ENCODE measurements at regions not wholly inside any gene's neighbourhood (a gene's known extent, or its start where the extent isn't known, plus 50 kb on each side); places are given as distances from the start of the nearest gene placed in this dataset.

- DNase-seq: no peak
These were observed 508.6 kb downstream of the PTPRU start for GRCh38 chr1:29744684-29745490.

- no peak for DNase-seq
These were observed 507.6 kb downstream of the PTPRU start for GRCh38 chr1:29743931-29744330.

DNA sequence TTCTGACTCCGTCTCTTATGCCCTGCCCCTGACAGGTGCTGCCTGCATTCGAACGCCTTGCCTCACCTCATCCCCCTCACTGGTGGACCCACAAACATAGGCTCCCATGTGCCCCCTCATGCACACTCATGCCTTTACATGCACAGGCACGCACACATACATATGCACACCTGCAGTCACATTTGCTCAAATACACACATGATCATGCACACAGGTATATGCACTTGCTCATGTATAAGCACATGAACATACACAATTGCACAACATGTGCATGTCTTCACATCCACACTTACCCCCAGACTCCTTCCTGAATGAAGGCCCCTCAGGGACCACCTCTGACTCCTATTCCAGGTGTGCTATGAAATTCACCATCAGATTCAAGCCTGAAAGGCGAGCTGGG is 506.9 kb downstream of the PTPRU start:
- DNase-seq: no peak

GRCh38 chr1:29739176-29739575 is 502.9 kb downstream of the PTPRU start:
- DNase-seq: no peak

DNA sequence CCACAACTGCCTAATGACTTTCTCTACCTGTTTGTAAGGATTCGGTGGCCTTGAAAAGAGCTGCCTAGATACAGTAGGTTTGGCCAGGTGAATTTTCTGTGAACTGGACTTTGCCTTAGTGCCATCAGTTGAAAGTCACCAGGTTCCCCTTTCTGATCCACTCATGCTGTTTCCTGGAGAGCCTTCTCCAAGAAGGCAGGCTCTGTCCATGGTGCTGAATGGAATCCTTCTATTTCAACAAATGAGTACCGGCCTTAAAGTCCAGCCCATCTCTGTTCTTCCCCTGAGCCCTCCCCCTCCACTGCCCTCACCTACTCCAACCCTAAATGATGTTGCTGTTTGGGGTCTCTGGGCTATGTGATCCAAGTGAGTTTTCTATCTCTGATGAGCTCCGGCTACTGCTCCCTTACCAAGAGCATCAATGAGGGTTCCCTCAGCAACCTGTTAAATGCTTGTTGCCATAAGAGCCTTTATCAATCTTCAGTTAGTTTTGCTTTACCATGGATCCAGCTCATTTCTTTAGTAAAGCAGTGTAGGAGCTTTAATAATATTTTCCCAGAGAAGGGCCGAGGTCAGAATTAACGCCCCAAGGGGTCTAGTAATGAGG is 500.4 kb downstream of the PTPRU start:
- DNase-seq: no peak

GRCh38 chr1:29732453-29732852 is 496.1 kb downstream of the PTPRU start:
- DNase-seq: no peak

DNA sequence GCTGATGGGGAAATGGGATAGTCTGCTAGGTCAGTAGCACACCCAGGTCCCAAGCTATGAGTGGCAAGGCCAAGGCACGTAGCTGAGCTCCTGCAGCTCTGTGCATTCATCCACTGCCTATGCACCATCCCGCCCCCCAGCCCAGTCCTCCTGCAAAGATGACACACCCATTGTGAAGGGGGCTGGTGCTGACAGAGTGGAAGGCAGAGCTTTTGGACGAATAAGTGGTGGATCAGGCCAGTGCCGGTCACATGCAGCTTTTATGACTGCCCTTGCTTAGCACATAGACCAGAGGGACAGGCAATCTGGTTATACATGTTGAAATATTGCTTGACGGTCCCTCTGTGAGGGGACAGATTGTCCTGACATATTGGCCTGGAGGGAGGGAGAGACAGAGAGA is 494.3 kb downstream of the PTPRU start:
- no peak for DNase-seq

DNA sequence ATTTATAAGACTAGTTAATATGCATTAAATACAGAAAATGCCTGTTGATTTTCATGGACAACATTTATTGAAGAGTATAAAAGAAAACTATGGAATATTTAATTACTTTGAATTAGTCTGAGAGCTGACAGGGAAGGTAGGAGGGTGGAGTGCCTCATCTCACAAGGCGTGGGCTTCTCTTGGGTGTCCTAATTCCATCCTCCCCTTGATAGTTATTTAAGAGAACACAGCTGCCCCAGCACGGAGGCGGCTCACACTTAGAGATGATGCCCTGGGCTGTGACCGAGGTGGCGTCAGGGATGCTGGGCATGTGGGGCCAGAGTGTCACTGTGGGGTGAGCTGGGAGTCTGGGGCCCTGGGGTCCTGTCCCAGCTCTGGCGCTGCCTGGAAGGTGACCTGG is 493.0 kb downstream of the PTPRU start:
- no peak for DNase-seq

- no peak for DNase-seq
These were observed 492.4 kb downstream of the PTPRU start for GRCh38 chr1:29728703-29729102.

- no peak for DNase-seq
These were observed 488.9 kb downstream of the PTPRU start for GRCh38 chr1:29725262-29725661.

GRCh38 chr1:29722598-29722997 is 486.3 kb downstream of the PTPRU start:
- no peak for DNase-seq

GRCh38 chr1:29719253-29719652 is 482.9 kb downstream of the PTPRU start:
- no peak for DNase-seq

GRCh38 chr1:29718791-29719190 is 482.5 kb downstream of the PTPRU start:
- DNase-seq: no peak

- DNase-seq: no peak
These were observed 480.0 kb downstream of the PTPRU start for GRCh38 chr1:29716306-29716705.

DNA sequence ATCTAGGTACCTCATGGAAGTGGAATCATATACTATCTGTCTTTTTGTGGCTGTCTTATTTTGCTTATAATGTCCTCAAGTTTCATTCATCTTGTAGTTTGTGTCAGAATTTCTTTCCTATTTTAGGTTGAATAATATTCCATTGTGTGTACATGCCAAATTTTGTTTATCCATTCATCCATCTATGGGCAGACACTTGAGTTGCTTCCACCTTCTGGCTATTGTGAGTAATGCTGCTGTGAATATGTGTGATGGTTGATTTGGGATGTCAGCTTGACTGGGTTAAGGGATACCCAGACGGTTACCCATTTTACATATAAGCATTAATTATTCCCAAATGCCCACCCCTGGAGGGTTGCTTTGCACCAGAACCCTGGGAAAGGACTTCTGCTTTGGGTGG is 477.5 kb downstream of the PTPRU start:
- no peak for DNase-seq

DNA sequence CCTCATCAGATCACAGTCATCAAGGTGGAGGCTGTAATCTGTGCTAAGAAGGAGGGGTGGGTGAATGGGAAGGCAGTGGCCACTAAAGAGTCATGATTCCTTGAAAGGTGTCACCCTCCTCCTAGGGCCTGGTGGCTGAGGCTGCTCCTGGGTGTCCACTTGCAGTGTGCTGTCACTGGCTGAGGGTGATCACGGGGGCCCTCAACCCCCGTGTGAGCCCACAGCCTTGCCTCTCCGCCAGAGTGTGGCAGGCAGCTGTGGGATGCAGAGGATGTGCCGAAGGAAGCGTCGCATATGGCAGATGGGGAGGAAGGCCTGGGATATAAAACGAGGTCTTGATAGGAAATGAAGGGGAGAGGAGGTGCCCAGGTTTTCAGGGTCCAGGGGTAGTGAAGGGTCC is 476.5 kb downstream of the PTPRU start:
- DNase-seq: no peak

DNA sequence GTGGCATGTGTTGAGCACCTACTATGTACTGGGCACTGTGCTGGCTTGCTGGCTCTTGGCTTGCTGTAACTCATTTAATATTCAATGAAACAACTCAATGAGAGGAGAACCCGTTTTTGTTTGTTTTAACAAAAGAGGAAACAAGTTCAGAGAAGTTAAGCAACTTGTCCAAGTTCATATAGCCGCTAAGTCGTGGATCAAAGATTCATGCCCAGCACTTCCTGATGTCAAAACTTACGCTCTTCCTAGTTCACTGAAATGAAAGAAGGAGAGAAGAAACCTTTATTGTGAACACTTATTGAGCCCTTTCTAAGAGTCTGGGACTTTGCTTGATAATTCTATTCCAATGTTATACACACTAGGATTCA is 475.9 kb downstream of the PTPRU start:
- DNase-seq: no peak

- no peak for DNase-seq
These were observed 475.4 kb downstream of the PTPRU start for GRCh38 chr1:29711582-29712283.

- DNase-seq: no peak
These were observed 473.5 kb downstream of the PTPRU start for GRCh38 chr1:29709704-29710280.

DNA sequence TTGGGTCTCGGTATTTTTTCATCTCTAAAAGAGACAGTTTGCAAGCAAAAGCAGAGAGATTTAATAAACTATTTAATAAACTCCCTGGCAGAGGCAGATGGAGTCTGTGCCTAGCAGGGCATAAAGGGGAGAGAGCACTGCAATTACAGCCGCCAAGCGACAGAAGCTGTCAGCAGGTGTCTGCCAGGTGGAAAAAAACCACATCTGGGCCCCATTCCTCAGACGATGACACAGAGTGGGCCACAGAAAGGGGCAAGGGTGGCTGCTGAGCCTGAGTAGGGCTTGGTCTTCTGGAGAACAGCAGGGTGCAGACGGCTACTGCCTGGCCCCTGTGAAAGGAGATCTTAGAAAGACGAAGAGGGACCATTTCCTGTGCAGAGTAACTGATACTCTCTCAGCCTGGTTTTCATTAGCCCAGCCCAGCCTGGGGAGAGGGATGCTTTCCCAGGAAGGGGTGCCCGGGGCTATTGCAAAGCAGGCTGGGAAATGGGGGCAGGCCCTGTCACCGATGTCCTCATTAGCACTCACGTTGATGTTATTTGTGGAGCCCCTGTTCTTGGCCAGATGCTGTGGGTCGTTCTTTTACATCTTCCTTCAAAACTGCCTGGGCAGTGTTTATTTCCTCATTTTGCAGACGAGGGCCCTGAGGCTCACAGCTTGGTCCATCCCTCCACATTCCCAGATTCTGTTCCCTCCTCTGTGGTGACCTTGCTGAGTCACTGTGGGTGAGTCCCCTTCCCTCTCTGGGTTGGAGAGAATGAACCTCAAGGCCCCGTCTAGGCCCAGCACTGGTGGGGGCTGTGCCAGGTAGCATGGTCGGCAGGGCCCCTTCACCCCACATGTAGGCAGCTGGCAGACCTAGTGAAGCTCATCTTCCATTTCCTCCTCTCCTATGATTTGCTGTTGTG is 472.7 kb downstream of the PTPRU start:
- no peak for DNase-seq

GRCh38 chr1:29708381-29708780 is 472.1 kb downstream of the PTPRU start:
- DNase-seq: no peak

DNA sequence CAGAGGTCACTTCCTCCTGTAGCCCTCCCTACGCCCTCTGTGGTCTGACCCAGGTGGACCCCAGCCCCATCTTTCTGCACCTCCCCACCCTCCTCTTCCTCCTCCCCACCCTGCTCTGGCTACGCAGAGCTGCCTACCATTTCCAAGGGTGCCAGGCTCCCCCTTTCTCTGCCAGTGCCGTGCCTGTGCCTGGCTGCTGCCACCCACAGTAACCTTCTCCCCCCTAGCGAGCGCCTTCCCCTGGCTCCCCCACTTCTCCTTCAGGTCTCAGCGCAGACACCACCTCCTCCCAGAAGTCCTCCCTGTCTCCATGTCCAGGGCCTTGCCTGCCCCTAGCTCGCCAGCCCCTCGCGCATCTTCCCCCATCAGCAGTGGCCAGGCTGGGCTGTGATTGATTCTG is 471.5 kb downstream of the PTPRU start:
- DNase-seq: no peak

DNA sequence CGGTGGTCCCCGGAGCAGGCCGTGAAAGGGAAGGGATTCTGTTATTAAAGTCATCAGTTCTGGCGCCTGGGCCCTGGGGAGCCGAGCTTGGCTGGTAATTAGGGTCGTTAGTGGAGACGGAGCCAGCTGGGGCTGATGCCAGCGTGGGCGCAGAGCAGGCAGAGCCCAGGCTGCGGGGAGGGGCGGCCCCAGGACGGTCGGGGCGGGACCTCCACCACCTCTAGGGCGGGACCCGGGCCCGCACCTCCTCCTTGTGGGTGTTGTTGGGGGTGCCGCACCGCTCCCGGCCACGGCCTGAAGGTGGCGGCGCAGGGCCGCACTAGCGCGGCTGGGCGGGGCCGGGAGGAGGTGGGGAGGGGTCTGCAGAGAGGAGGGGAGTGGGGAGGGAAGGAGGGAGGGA is 470.6 kb downstream of the PTPRU start:
- DNase-seq: no peak
